Gastrocnemius medialis (tissue), 4 donors: ENCODE measurements at regions not wholly inside any gene's neighbourhood (a gene's known extent, or its start where the extent isn't known, plus 50 kb on each side); places are given as distances from the start of the nearest gene placed in this dataset.
A peak's percentile ranks its signal among the peaks of the same experiment; 100 is the strongest.

ENCODE experiments used
- ATAC-seq, 2 donors: fragments of 150-250 bp; one replicate each; pipeline ENCODE4 v1.9.1; 2016
- DNase-seq, 2 donors: peaks; one replicate each; pipeline ENCODE4 v3.0.0-alpha.2; 2019
- H3K27ac ChIP-seq, 4 donors: fragments of 200-600 bp; sonication (generic); 1 replicate in 1 of 4; 2 replicates in 3 of 4; pipeline ENCODE4 v1.5.1; 2016 to 2018; ENCODE audit warnings: mild to moderate bottlenecking in 2 of 4, moderate library complexity in 1 of 4
- H3K27me3 ChIP-seq, 3 donors: fragments of 200-600 bp; sonication (generic) in 2 of 3; 1 replicate in 1 of 3; 2 replicates in 2 of 3; pipeline versions ENCODE4 v1.5.1 to v1.6.0; 2016 to 2019; ENCODE audit warnings: mild to moderate bottlenecking in 1 of 3, moderate library complexity in 1 of 3
- H3K36me3 ChIP-seq, 2 donors: fragments of 200-600 bp; sonication (generic) in 1 of 2; one replicate each; pipeline ENCODE4 v1.5.1; 2017 to 2018
- H3K4me1 ChIP-seq, 2 donors: fragments of 200-600 bp; sonication (generic) in 1 of 2; one replicate each; pipeline ENCODE4 v1.5.1; 2016 to 2017; ENCODE audit warnings: mild to moderate bottlenecking in 2 of 2
- H3K4me3 ChIP-seq, 4 donors: fragments of 200-600 bp; sonication (generic) in 3 of 4; 1 replicate in 1 of 4; 2 replicates in 3 of 4; pipeline ENCODE4 v1.5.1; 2016 to 2019; ENCODE audit warnings: mild to moderate bottlenecking in 2 of 4
- H3K9me3 ChIP-seq, 3 donors: fragments of 200-600 bp; sonication (generic) in 2 of 3; 1 replicate in 1 of 3; 2 replicates in 2 of 3; pipeline ENCODE4 v1.5.1; 2016 to 2019
- POLR2A ChIP-seq, 2 donors: fragments of 450-650 bp; IDR thresholded peaks; one replicate each; pipeline ENCODE4 v1.6.1; 2017; ENCODE audit warnings: antibody characterized with exemption in 2 of 2, mild to moderate bottlenecking in 2 of 2, moderate library complexity in 2 of 2
- in situ Hi-C, 4 donors: fragments of 200-750 bp; cut with MboI; loops; one replicate each; pipeline versions ENCODE4 v1.15.0 to v1.8.0; 2017; ENCODE audit warnings: low sequenced_read_pairs in 4 of 4
- intact Hi-C: fragments of 100-400 bp; cut with DNase I; formaldehyde crosslinking; loops from one replicate; pipeline ENCODE4 v1.15.1; 2023; ENCODE audit warnings: low total_unique reads
- TF ChIP-seq, protein P1 (sequence below), 5 experiments: fragments of 450-650 bp in 3 of 5; fragments of 200-600 bp in 2 of 5; sonication (generic) in 2 of 5; IDR thresholded peaks in 4 of 5; conservative IDR thresholded peaks in 1 of 5; 1 replicate in 4 of 5; 2 replicates in 1 of 5; pipeline ENCODE4 v1.5.1; 2016 to 2019; ENCODE audit warnings: antibody characterized with exemption in 5 of 5, mild to moderate bottlenecking in 3 of 5, moderate library complexity in 3 of 5

DNA sequence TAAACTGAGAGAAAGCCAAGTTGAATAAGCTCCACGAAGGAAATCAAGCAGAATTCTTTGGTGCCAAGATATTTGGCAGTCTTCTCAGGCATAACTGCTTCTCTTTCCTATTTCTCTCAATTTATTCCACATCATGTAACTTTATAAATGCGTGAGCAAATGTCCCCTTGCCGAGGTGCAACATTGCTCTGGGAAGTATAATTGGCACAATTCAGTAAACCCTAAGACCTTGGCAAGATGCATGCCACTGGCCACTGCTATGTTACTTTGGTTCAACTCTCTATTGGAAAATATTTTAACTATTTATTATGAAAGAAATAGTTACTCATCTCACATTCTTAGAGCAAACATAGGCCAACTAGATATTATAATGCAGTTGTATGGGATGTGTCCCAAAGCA is 170.2 kb downstream of the SUCNR1 start:
- H3K27ac ChIP-seq = no peak overlapping the region
- no peak for DNase-seq
- ATAC-seq = no peak

DNA sequence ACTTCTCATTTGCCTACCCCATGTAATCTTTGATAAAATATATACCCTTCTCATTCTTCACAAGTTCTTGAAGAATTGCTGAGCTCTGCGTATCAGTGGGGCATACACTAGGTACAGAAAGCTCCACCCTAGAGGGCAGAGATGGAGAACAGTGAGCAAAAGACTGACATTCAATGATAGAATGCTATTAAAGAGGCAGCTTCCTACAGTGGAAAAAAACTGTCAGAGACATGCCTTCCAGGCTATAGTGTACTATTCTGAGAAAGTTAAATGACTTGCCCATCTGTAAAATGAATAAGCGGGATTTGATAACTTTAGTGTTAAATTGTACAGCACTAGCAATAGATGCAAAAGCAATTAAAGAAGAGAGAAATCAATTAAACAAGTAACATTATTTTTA is 172.8 kb downstream of the SUCNR1 start:
- Histone ChIP-seq H3K36me3 (no peaks in the 10 kb centered on the region), H3K27me3 (no peaks in the 10 kb centered on the region), H3K4me1 (peaks cover 0 to 3% of the 10 kb centered on the region in 2 donors), H3K27ac (peak overlapping the region in 1 of 4 donors; percentile 33), H3K4me3 (no peak overlapping the region), H3K9me3 (no peaks in the 10 kb centered on the region)
- ATAC-seq = no peak
- DNase-seq = no peak
- in situ Hi-C loops (no loop called here), intact Hi-C loops (no loop called here)
- TF ChIP-seq, protein P1, sequence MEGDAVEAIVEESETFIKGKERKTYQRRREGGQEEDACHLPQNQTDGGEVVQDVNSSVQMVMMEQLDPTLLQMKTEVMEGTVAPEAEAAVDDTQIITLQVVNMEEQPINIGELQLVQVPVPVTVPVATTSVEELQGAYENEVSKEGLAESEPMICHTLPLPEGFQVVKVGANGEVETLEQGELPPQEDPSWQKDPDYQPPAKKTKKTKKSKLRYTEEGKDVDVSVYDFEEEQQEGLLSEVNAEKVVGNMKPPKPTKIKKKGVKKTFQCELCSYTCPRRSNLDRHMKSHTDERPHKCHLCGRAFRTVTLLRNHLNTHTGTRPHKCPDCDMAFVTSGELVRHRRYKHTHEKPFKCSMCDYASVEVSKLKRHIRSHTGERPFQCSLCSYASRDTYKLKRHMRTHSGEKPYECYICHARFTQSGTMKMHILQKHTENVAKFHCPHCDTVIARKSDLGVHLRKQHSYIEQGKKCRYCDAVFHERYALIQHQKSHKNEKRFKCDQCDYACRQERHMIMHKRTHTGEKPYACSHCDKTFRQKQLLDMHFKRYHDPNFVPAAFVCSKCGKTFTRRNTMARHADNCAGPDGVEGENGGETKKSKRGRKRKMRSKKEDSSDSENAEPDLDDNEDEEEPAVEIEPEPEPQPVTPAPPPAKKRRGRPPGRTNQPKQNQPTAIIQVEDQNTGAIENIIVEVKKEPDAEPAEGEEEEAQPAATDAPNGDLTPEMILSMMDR (IDR thresholded peaks at IDR 0.05 in 4 of 5, conservative IDR thresholded peaks at IDR 0.05 in 1 of 5) = no peak
- TF ChIP-seq POLR2A (IDR thresholded peaks at IDR 0.05) = no peak

More for the DNA sequence above, 170.2 kb downstream of the SUCNR1 start:
- TF ChIP-seq, protein P1 (IDR thresholded peaks at IDR 0.05 in 4 of 5, conservative IDR thresholded peaks at IDR 0.05 in 1 of 5) = no peak
- no peak for TF ChIP-seq POLR2A (IDR thresholded peaks at IDR 0.05)
- Histone ChIP-seq H3K36me3 (no peaks in the 10 kb centered on the region), H3K4me3 (no peak overlapping the region), H3K9me3 (no peaks in the 10 kb centered on the region), H3K27me3 (no peaks in the 10 kb centered on the region), H3K4me1 (peaks cover 0 to 3% of the 10 kb centered on the region in 2 donors)
- intact Hi-C loops = no loop called here
- in situ Hi-C loops = no loop called here

DNA sequence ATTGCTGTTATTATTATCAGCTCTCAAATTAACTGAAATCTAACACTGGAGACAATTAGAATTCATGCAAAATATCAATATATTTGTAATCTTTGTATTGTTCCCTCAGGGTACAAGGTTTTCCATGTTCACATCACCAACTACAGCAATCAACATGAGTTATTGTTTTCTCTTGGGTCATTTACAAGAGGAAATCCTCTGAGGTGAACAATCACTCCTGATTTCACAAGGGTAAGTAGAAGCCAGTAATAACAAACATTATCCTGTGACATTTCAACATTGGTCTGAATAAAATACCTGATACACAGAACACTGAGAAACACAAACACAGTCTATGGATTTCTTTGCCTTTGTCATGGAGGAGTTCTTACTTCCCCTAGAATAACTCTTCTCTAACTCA is 174.0 kb downstream of the SUCNR1 start:
- Histone ChIP-seq H3K4me1 (peaks cover 0 to 3% of the 10 kb centered on the region in 2 donors), H3K27me3 (no peaks in the 10 kb centered on the region), H3K27ac (peak overlapping the region in 3 of 4 donors; percentile 23 to 48 (median 35)), H3K36me3 (no peaks in the 10 kb centered on the region), H3K4me3 (no peak overlapping the region), H3K9me3 (no peaks in the 10 kb centered on the region)
- intact Hi-C loops (no loop called here), in situ Hi-C loops (no loop called here)
- ATAC-seq (peak in 1 of 2 donors; percentile 76), DNase-seq (no peak)
- TF ChIP-seq POLR2A (IDR thresholded peaks at IDR 0.05) = no peak
- TF ChIP-seq, protein P1 (IDR thresholded peaks at IDR 0.05 in 4 of 5, conservative IDR thresholded peaks at IDR 0.05 in 1 of 5) = no peak

DNA sequence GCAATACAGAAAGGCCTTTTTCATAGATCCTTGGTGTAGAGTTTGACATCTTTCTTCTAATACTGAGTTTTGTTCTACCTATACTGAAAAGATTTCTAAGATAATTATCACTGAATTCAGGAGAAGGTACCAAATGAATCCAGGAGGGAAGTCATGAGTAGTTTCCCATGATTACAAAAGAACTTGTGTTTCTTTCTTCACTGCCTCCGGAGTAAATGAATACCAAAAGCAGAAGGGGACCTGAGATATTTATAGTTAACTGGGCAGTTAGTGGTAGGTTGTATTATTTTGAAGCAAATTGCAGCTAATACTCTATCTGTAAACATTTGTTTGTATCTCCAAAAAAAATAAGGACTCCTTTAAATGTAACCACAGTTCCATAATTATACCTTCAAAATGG is 175.4 kb downstream of the SUCNR1 start:
- in situ Hi-C loops = no loop called here
- H3K27ac ChIP-seq = peak overlapping the region in 1 of 4 donors; percentile 18

More for the DNA sequence above, 175.4 kb downstream of the SUCNR1 start:
- peaks cover 0 to 3% of the 10 kb centered on the region in 2 donors for H3K4me1 ChIP-seq
- TF ChIP-seq POLR2A (IDR thresholded peaks at IDR 0.05) = no peak
- TF ChIP-seq, protein P1 (IDR thresholded peaks at IDR 0.05 in 4 of 5, conservative IDR thresholded peaks at IDR 0.05 in 1 of 5) = no peak
- no peaks in the 10 kb centered on the region for H3K9me3 ChIP-seq
- no peak overlapping the region for H3K4me3 ChIP-seq
- ATAC-seq (no peak), DNase-seq (no peak)
- intact Hi-C loops = no loop called here
- no peaks in the 10 kb centered on the region for H3K36me3 ChIP-seq
- no peaks in the 10 kb centered on the region for H3K27me3 ChIP-seq
